ENCODE measurements at regions not wholly inside any gene's neighbourhood (a gene's known extent, or its start where the extent isn't known, plus 50 kb on each side); places are given as distances from the start of the nearest gene placed in this dataset.

GRCh38 chr22:34308101-34308500, 387.8 kb upstream of the LARGE1 start:
- H3K4me1 ChIP-seq (ENCODE audit: control insufficient read depth in 2 of 2, insufficient read depth in 2 of 2, low read length in 1 of 2) = no peaks in the 10 kb centered on the region
- H3K27ac ChIP-seq (ENCODE audit: low read depth in 2 of 2, low read length in 1 of 2) = no peak overlapping the region

GRCh38 chr22:34319346-34319745, 399.1 kb upstream of the LARGE1 start:
- peaks cover 3 to 4% of the 10 kb centered on the region in 2 donors for H3K9me3 ChIP-seq (ENCODE audit: control insufficient read depth in 2 of 2, insufficient read depth in 1 of 2, low read depth in 1 of 2, low read length in 1 of 2)
- H3K4me1 ChIP-seq (ENCODE audit: control insufficient read depth in 2 of 2, insufficient read depth in 2 of 2, low read length in 1 of 2) = no peaks in the 10 kb centered on the region
- H3K27ac ChIP-seq (ENCODE audit: low read depth in 2 of 2, low read length in 1 of 2) = no peak overlapping the region
- H3K36me3 ChIP-seq (ENCODE audit: control insufficient read depth in 2 of 2, insufficient read depth in 2 of 2, low read length in 1 of 2) = no peaks in the 10 kb centered on the region
- H3K27me3 ChIP-seq (ENCODE audit: control insufficient read depth in 1 of 2, insufficient read depth in 2 of 2, low read length in 2 of 2) = no peaks in the 10 kb centered on the region
- no peak overlapping the region for H3K4me3 ChIP-seq (ENCODE audit: low read depth in 1 of 2, low read length in 2 of 2)
- WGBS, 2 donors = 76 to 79% methylated on average over 3 of the region's 3 CpGs

More at GRCh38 chr22:34308101-34308500, 387.8 kb upstream of the LARGE1 start:
- no peaks in the 10 kb centered on the region for H3K36me3 ChIP-seq (ENCODE audit: control insufficient read depth in 2 of 2, insufficient read depth in 2 of 2, low read length in 1 of 2)
- H3K4me3 ChIP-seq (ENCODE audit: low read depth in 1 of 2, low read length in 2 of 2) = no peak overlapping the region
- no peaks in the 10 kb centered on the region for H3K9me3 ChIP-seq (ENCODE audit: control insufficient read depth in 2 of 2, insufficient read depth in 1 of 2, low read depth in 1 of 2, low read length in 1 of 2)
- WGBS, 2 donors = 89 to 91% methylated on average over 3 of the region's 3 CpGs
- H3K27me3 ChIP-seq (ENCODE audit: control insufficient read depth in 1 of 2, insufficient read depth in 2 of 2, low read length in 2 of 2) = no peaks in the 10 kb centered on the region

- Histone ChIP-seq H3K27me3 (ENCODE audit: control insufficient read depth in 1 of 2, insufficient read depth in 2 of 2, low read length in 2 of 2) (peaks cover 0 to 2% of the 10 kb centered on the region in 2 donors), H3K36me3 (ENCODE audit: control insufficient read depth in 2 of 2, insufficient read depth in 2 of 2, low read length in 1 of 2) (no peaks in the 10 kb centered on the region), H3K9me3 (ENCODE audit: control insufficient read depth in 2 of 2, insufficient read depth in 1 of 2, low read depth in 1 of 2, low read length in 1 of 2) (no peaks in the 10 kb centered on the region), H3K4me1 (ENCODE audit: control insufficient read depth in 2 of 2, insufficient read depth in 2 of 2, low read length in 1 of 2) (no peaks in the 10 kb centered on the region), H3K27ac (ENCODE audit: low read depth in 2 of 2, low read length in 1 of 2) (no peak overlapping the region), H3K4me3 (ENCODE audit: low read depth in 1 of 2, low read length in 2 of 2) (no peak overlapping the region)
- WGBS, 2 donors = 85 to 92% methylated on average over 3 of the region's 3 CpGs
These were observed 404.5 kb upstream of the LARGE1 start for GRCh38 chr22:34324763-34325162.

- H3K4me1 ChIP-seq (ENCODE audit: control insufficient read depth in 2 of 2, insufficient read depth in 2 of 2, low read length in 1 of 2) = no peaks in the 10 kb centered on the region
- peaks cover 0 to 2% of the 10 kb centered on the region in 2 donors for H3K27me3 ChIP-seq (ENCODE audit: control insufficient read depth in 1 of 2, insufficient read depth in 2 of 2, low read length in 2 of 2)
- no peak overlapping the region for H3K4me3 ChIP-seq (ENCODE audit: low read depth in 1 of 2, low read length in 2 of 2)
- H3K9me3 ChIP-seq (ENCODE audit: control insufficient read depth in 2 of 2, insufficient read depth in 1 of 2, low read depth in 1 of 2, low read length in 1 of 2) = no peaks in the 10 kb centered on the region
- H3K36me3 ChIP-seq (ENCODE audit: control insufficient read depth in 2 of 2, insufficient read depth in 2 of 2, low read length in 1 of 2) = no peaks in the 10 kb centered on the region
- no peak overlapping the region for H3K27ac ChIP-seq (ENCODE audit: low read depth in 2 of 2, low read length in 1 of 2)
These were observed 406.6 kb upstream of the LARGE1 start for GRCh38 chr22:34326901-34327300.

- 85 to 90% methylated on average over 4 of the region's 4 CpGs for WGBS, 2 donors
- Histone ChIP-seq H3K4me1 (ENCODE audit: control insufficient read depth in 2 of 2, insufficient read depth in 2 of 2, low read length in 1 of 2) (no peaks in the 10 kb centered on the region), H3K9me3 (ENCODE audit: control insufficient read depth in 2 of 2, insufficient read depth in 1 of 2, low read depth in 1 of 2, low read length in 1 of 2) (peaks cover 3 to 10% of the 10 kb centered on the region in 2 donors), H3K36me3 (ENCODE audit: control insufficient read depth in 2 of 2, insufficient read depth in 2 of 2, low read length in 1 of 2) (no peaks in the 10 kb centered on the region), H3K27me3 (ENCODE audit: control insufficient read depth in 1 of 2, insufficient read depth in 2 of 2, low read length in 2 of 2) (peaks cover 0 to 2% of the 10 kb centered on the region in 2 donors), H3K4me3 (ENCODE audit: low read depth in 1 of 2, low read length in 2 of 2) (no peak overlapping the region), H3K27ac (ENCODE audit: low read depth in 2 of 2, low read length in 1 of 2) (no peak overlapping the region)
These were observed 410.2 kb upstream of the LARGE1 start for GRCh38 chr22:34330432-34330831.

- Histone ChIP-seq H3K9me3 (ENCODE audit: control insufficient read depth in 2 of 2, insufficient read depth in 1 of 2, low read depth in 1 of 2, low read length in 1 of 2) (peaks cover 3 to 14% of the 10 kb centered on the region in 2 donors), H3K27ac (ENCODE audit: low read depth in 2 of 2, low read length in 1 of 2) (no peak overlapping the region), H3K4me1 (ENCODE audit: control insufficient read depth in 2 of 2, insufficient read depth in 2 of 2, low read length in 1 of 2) (no peaks in the 10 kb centered on the region), H3K36me3 (ENCODE audit: control insufficient read depth in 2 of 2, insufficient read depth in 2 of 2, low read length in 1 of 2) (no peaks in the 10 kb centered on the region), H3K4me3 (ENCODE audit: low read depth in 1 of 2, low read length in 2 of 2) (no peak overlapping the region), H3K27me3 (ENCODE audit: control insufficient read depth in 1 of 2, insufficient read depth in 2 of 2, low read length in 2 of 2) (no peaks in the 10 kb centered on the region)
- 76 to 82% methylated on average over 4 of the region's 4 CpGs for whole genome bisulfite sequencing, 2 donors
These were observed 413.0 kb upstream of the LARGE1 start for GRCh38 chr22:34333285-34333684.

- 70 to 72% methylated on average over 5 of the region's 5 CpGs for WGBS, 2 donors
- H3K4me3 ChIP-seq (ENCODE audit: low read depth in 1 of 2, low read length in 2 of 2) = no peak overlapping the region
- H3K4me1 ChIP-seq (ENCODE audit: control insufficient read depth in 2 of 2, insufficient read depth in 2 of 2, low read length in 1 of 2) = no peaks in the 10 kb centered on the region
- H3K27me3 ChIP-seq (ENCODE audit: control insufficient read depth in 1 of 2, insufficient read depth in 2 of 2, low read length in 2 of 2) = no peaks in the 10 kb centered on the region
- no peaks in the 10 kb centered on the region for H3K36me3 ChIP-seq (ENCODE audit: control insufficient read depth in 2 of 2, insufficient read depth in 2 of 2, low read length in 1 of 2)
- H3K9me3 ChIP-seq (ENCODE audit: control insufficient read depth in 2 of 2, insufficient read depth in 1 of 2, low read depth in 1 of 2, low read length in 1 of 2) = peaks cover 3 to 14% of the 10 kb centered on the region in 2 donors
- no peak overlapping the region for H3K27ac ChIP-seq (ENCODE audit: low read depth in 2 of 2, low read length in 1 of 2)
These were observed 414.6 kb upstream of the LARGE1 start for GRCh38 chr22:34334893-34335292.

GRCh38 chr22:34344702-34345101, 424.4 kb upstream of the LARGE1 start:
- no peaks in the 10 kb centered on the region for H3K9me3 ChIP-seq (ENCODE audit: control insufficient read depth in 2 of 2, insufficient read depth in 1 of 2, low read depth in 1 of 2, low read length in 1 of 2)
- H3K27ac ChIP-seq (ENCODE audit: low read depth in 2 of 2, low read length in 1 of 2) = no peak overlapping the region
- H3K36me3 ChIP-seq (ENCODE audit: control insufficient read depth in 2 of 2, insufficient read depth in 2 of 2, low read length in 1 of 2) = no peaks in the 10 kb centered on the region
- H3K27me3 ChIP-seq (ENCODE audit: control insufficient read depth in 1 of 2, insufficient read depth in 2 of 2, low read length in 2 of 2) = no peaks in the 10 kb centered on the region
- H3K4me3 ChIP-seq (ENCODE audit: low read depth in 1 of 2, low read length in 2 of 2) = no peak overlapping the region
- no peaks in the 10 kb centered on the region for H3K4me1 ChIP-seq (ENCODE audit: control insufficient read depth in 2 of 2, insufficient read depth in 2 of 2, low read length in 1 of 2)
- 11% methylated on average over 1 of the region's 1 CpG for WGBS, 2 donors

GRCh38 chr22:34354071-34354817, 434.0 kb upstream of the LARGE1 start:
- Histone ChIP-seq H3K4me3 (ENCODE audit: low read depth in 1 of 2, low read length in 2 of 2) (no peak overlapping the region), H3K4me1 (ENCODE audit: control insufficient read depth in 2 of 2, insufficient read depth in 2 of 2, low read length in 1 of 2) (no peaks in the 10 kb centered on the region), H3K36me3 (ENCODE audit: control insufficient read depth in 2 of 2, insufficient read depth in 2 of 2, low read length in 1 of 2) (no peaks in the 10 kb centered on the region), H3K9me3 (ENCODE audit: control insufficient read depth in 2 of 2, insufficient read depth in 1 of 2, low read depth in 1 of 2, low read length in 1 of 2) (no peaks in the 10 kb centered on the region), H3K27me3 (ENCODE audit: control insufficient read depth in 1 of 2, insufficient read depth in 2 of 2, low read length in 2 of 2) (no peaks in the 10 kb centered on the region), H3K27ac (ENCODE audit: low read depth in 2 of 2, low read length in 1 of 2) (no peak overlapping the region)
- 76 to 79% methylated on average over 12 of the region's 12 CpGs for WGBS, 2 donors

- Histone ChIP-seq H3K27me3 (ENCODE audit: control insufficient read depth in 1 of 2, insufficient read depth in 2 of 2, low read length in 2 of 2) (no peaks in the 10 kb centered on the region), H3K27ac (ENCODE audit: low read depth in 2 of 2, low read length in 1 of 2) (no peak overlapping the region), H3K9me3 (ENCODE audit: control insufficient read depth in 2 of 2, insufficient read depth in 1 of 2, low read depth in 1 of 2, low read length in 1 of 2) (no peaks in the 10 kb centered on the region), H3K36me3 (ENCODE audit: control insufficient read depth in 2 of 2, insufficient read depth in 2 of 2, low read length in 1 of 2) (no peaks in the 10 kb centered on the region), H3K4me3 (ENCODE audit: low read depth in 1 of 2, low read length in 2 of 2) (no peak overlapping the region), H3K4me1 (ENCODE audit: control insufficient read depth in 2 of 2, insufficient read depth in 2 of 2, low read length in 1 of 2) (no peaks in the 10 kb centered on the region)
- 32 to 36% methylated on average over 1 of the region's 1 CpG for WGBS, 2 donors
These were observed 436.2 kb upstream of the LARGE1 start for GRCh38 chr22:34356481-34356880.

All from esophagus (tissue), 2 donors.